ENCODE measurements at regions not wholly inside any gene's neighbourhood (a gene's known extent, or its start where the extent isn't known, plus 50 kb on each side); places are given as distances from the start of the nearest gene placed in this dataset.
"Not testable (repeated sequence)": the region's sequence is repeated elsewhere in the genome, so short reads cannot be mapped to it uniquely, and the experiment has no call there.

- DNase-seq = no peak
Observed at GRCh38 chr18:44579028-44579702, 101.5 kb upstream of the SETBP1 start.

GRCh38 chr18:44579745-44580144 is 100.9 kb upstream of the SETBP1 start:
- no peak for DNase-seq

- DNase-seq = no peak
Observed at GRCh38 chr18:44580159-44580558, 100.5 kb upstream of the SETBP1 start.

GRCh38 chr18:44580782-44581181 is 99.9 kb upstream of the SETBP1 start:
- not testable (repeated sequence) for DNase-seq

GRCh38 chr18:44582456-44582855 is 98.2 kb upstream of the SETBP1 start:
- DNase-seq = no peak

GRCh38 chr18:44584900-44585299 is 95.8 kb upstream of the SETBP1 start:
- DNase-seq = no peak

- DNase-seq = peak in 31 of 58 donors; percentile 1 to 48 (median 15)
Observed at GRCh38 chr18:44586782-44587524, 93.7 kb upstream of the SETBP1 start.

GRCh38 chr18:44588508-44588907 is 92.2 kb upstream of the SETBP1 start:
- no peak for DNase-seq

GRCh38 chr18:44589693-44590355 is 90.9 kb upstream of the SETBP1 start:
- DNase-seq = peak in 2 of 58 donors; percentile 2 to 13

GRCh38 chr18:44590956-44591670 is 89.6 kb upstream of the SETBP1 start:
- no peak for DNase-seq

GRCh38 chr18:44592639-44593038 is 88.0 kb upstream of the SETBP1 start:
- no peak for DNase-seq

- DNase-seq = no peak
Observed at GRCh38 chr18:44594799-44595467, 85.8 kb upstream of the SETBP1 start.

GRCh38 chr18:44597797-44598196 is 82.9 kb upstream of the SETBP1 start:
- DNase-seq = no peak

- no peak for DNase-seq
Observed at GRCh38 chr18:44598514-44598913, 82.2 kb upstream of the SETBP1 start.

GRCh38 chr18:44599412-44599811 is 81.3 kb upstream of the SETBP1 start:
- peak in 54 of 58 donors; percentile 3 to 88 (median 49) for DNase-seq

GRCh38 chr18:44601447-44601846 is 79.2 kb upstream of the SETBP1 start:
- no peak for DNase-seq

GRCh38 chr18:44602380-44602779 is 78.3 kb upstream of the SETBP1 start:
- DNase-seq = no peak

GRCh38 chr18:44602845-44603244 is 77.8 kb upstream of the SETBP1 start:
- DNase-seq = no peak

- no peak for DNase-seq
Observed at GRCh38 chr18:44609181-44609941, 71.3 kb upstream of the SETBP1 start.

GRCh38 chr18:44620812-44621211 is 59.9 kb upstream of the SETBP1 start:
- no peak for DNase-seq
